Muscle layer of duodenum (tissue), 2 donors: ENCODE measurements at regions not wholly inside any gene's neighbourhood (a gene's known extent, or its start where the extent isn't known, plus 50 kb on each side); places are given as distances from the start of the nearest gene placed in this dataset.

Experiments used
- H3K27ac ChIP-seq: one replicate; pipeline ENCODE4 v1.7.0; 2013; ENCODE audit warnings: mild to moderate bottlenecking, low read length
- H3K27me3 ChIP-seq: one replicate; pipeline ENCODE4 v1.7.0; 2013; ENCODE audit warnings: low read depth, mild to moderate bottlenecking, control low read depth, low read length
- H3K36me3 ChIP-seq, 2 donors: one replicate each; pipeline ENCODE4 v1.7.0; 2013; ENCODE audit warnings: low read length in 2 of 2, control low read depth in 1 of 2, mild to moderate bottlenecking in 1 of 2; ENCODE audit not compliant: insufficient read depth in 2 of 2, control insufficient read depth in 1 of 2
- H3K4me1 ChIP-seq, 2 donors: one replicate each; pipeline ENCODE4 v1.7.0; 2013; ENCODE audit warnings: low read length in 2 of 2, mild to moderate bottlenecking in 2 of 2, control low read depth in 1 of 2, moderate library complexity in 1 of 2; ENCODE audit not compliant: insufficient read depth in 2 of 2, control insufficient read depth in 1 of 2
- H3K4me3 ChIP-seq, 2 donors: one replicate each; pipeline ENCODE4 v1.7.0; 2013; ENCODE audit warnings: low read length in 2 of 2, low read depth in 1 of 2, mild to moderate bottlenecking in 1 of 2
- H3K9me3 ChIP-seq, 2 donors: one replicate each; pipeline ENCODE4 v1.7.0; 2013; ENCODE audit warnings: low read length in 2 of 2, control low read depth in 1 of 2, mild to moderate bottlenecking in 1 of 2; ENCODE audit not compliant: control insufficient read depth in 1 of 2
- donor health status: healthy.

- no peaks in the 10 kb centered on the region for H3K4me1 ChIP-seq
- H3K4me3 ChIP-seq: no peak overlapping the region
- H3K27ac ChIP-seq: no peak overlapping the region
- H3K36me3 ChIP-seq: no peaks in the 10 kb centered on the region
- no peaks in the 10 kb centered on the region for H3K27me3 ChIP-seq
- H3K9me3 ChIP-seq: peaks cover 0 to 5% of the 10 kb centered on the region in 2 donors
Observed at GRCh38 chr3:163587342-163587741, 1491.0 kb downstream of the SI start.

GRCh38 chr3:163582967-163583366 is 1495.3 kb downstream of the SI start:
- no peak overlapping the region for H3K27ac ChIP-seq
- H3K27me3 ChIP-seq: no peaks in the 10 kb centered on the region
- no peak overlapping the region for H3K4me3 ChIP-seq
- peaks cover 0 to 5% of the 10 kb centered on the region in 2 donors for H3K9me3 ChIP-seq
- no peaks in the 10 kb centered on the region for H3K36me3 ChIP-seq
- H3K4me1 ChIP-seq: no peaks in the 10 kb centered on the region

GRCh38 chr3:163577271-163577670 is 1501.0 kb downstream of the SI start:
- H3K27ac ChIP-seq: no peak overlapping the region
- no peaks in the 10 kb centered on the region for H3K9me3 ChIP-seq
- H3K4me3 ChIP-seq: no peak overlapping the region
- no peaks in the 10 kb centered on the region for H3K36me3 ChIP-seq
- no peaks in the 10 kb centered on the region for H3K4me1 ChIP-seq
- no peaks in the 10 kb centered on the region for H3K27me3 ChIP-seq

GRCh38 chr3:163576314-163576713 is 1502.0 kb downstream of the SI start:
- Histone ChIP-seq H3K4me3 (no peak overlapping the region), H3K27me3 (no peaks in the 10 kb centered on the region), H3K27ac (no peak overlapping the region), H3K9me3 (no peaks in the 10 kb centered on the region), H3K4me1 (no peaks in the 10 kb centered on the region), H3K36me3 (no peaks in the 10 kb centered on the region)

GRCh38 chr3:163573324-163573723 is 1505.0 kb downstream of the SI start:
- Histone ChIP-seq H3K27ac (no peak overlapping the region), H3K27me3 (no peaks in the 10 kb centered on the region), H3K4me1 (no peaks in the 10 kb centered on the region), H3K4me3 (no peak overlapping the region), H3K9me3 (no peaks in the 10 kb centered on the region), H3K36me3 (no peaks in the 10 kb centered on the region)

- no peaks in the 10 kb centered on the region for H3K4me1 ChIP-seq
Observed at GRCh38 chr3:163572856-163573255, 1505.4 kb downstream of the SI start.

GRCh38 chr3:163563485-163563884 is 1514.8 kb downstream of the SI start:
- no peaks in the 10 kb centered on the region for H3K36me3 ChIP-seq
- H3K27me3 ChIP-seq: no peaks in the 10 kb centered on the region
- H3K4me1 ChIP-seq: no peaks in the 10 kb centered on the region
- no peak overlapping the region for H3K4me3 ChIP-seq
- no peak overlapping the region for H3K27ac ChIP-seq
- H3K9me3 ChIP-seq: no peaks in the 10 kb centered on the region

More at GRCh38 chr3:163572856-163573255, 1505.4 kb downstream of the SI start:
- Histone ChIP-seq H3K36me3 (no peaks in the 10 kb centered on the region), H3K27me3 (no peaks in the 10 kb centered on the region), H3K27ac (no peak overlapping the region), H3K9me3 (no peaks in the 10 kb centered on the region), H3K4me3 (no peak overlapping the region)

- H3K4me3 ChIP-seq: no peak overlapping the region
- no peaks in the 10 kb centered on the region for H3K27me3 ChIP-seq
- H3K9me3 ChIP-seq: no peaks in the 10 kb centered on the region
- H3K4me1 ChIP-seq: no peaks in the 10 kb centered on the region
- no peak overlapping the region for H3K27ac ChIP-seq
- no peaks in the 10 kb centered on the region for H3K36me3 ChIP-seq
Observed at GRCh38 chr3:163562625-163563024, 1515.7 kb downstream of the SI start.

GRCh38 chr3:163561151-163561550 is 1517.1 kb downstream of the SI start:
- Histone ChIP-seq H3K36me3 (no peaks in the 10 kb centered on the region), H3K27me3 (no peaks in the 10 kb centered on the region), H3K4me3 (no peak overlapping the region), H3K9me3 (no peaks in the 10 kb centered on the region), H3K27ac (no peak overlapping the region), H3K4me1 (no peaks in the 10 kb centered on the region)

- Histone ChIP-seq H3K27me3 (no peaks in the 10 kb centered on the region), H3K36me3 (no peaks in the 10 kb centered on the region), H3K9me3 (no peaks in the 10 kb centered on the region), H3K27ac (no peak overlapping the region), H3K4me1 (no peaks in the 10 kb centered on the region), H3K4me3 (no peak overlapping the region)
Observed at GRCh38 chr3:163560459-163560858, 1517.8 kb downstream of the SI start.

- Histone ChIP-seq H3K4me1 (no peaks in the 10 kb centered on the region), H3K36me3 (no peaks in the 10 kb centered on the region), H3K4me3 (no peak overlapping the region), H3K27me3 (no peaks in the 10 kb centered on the region), H3K27ac (no peak overlapping the region), H3K9me3 (no peaks in the 10 kb centered on the region)
Observed at GRCh38 chr3:163556813-163557523, 1521.3 kb downstream of the SI start.

GRCh38 chr3:163555918-163556317 is 1522.4 kb downstream of the SI start:
- H3K4me3 ChIP-seq: no peak overlapping the region
- no peaks in the 10 kb centered on the region for H3K4me1 ChIP-seq
- H3K36me3 ChIP-seq: no peaks in the 10 kb centered on the region
- no peaks in the 10 kb centered on the region for H3K9me3 ChIP-seq
- H3K27me3 ChIP-seq: no peaks in the 10 kb centered on the region
- no peak overlapping the region for H3K27ac ChIP-seq
